ENCODE measurements at regions not wholly inside any gene's neighbourhood (a gene's known extent, or its start where the extent isn't known, plus 50 kb on each side); places are given as distances from the start of the nearest gene placed in this dataset.
A peak's percentile ranks its signal among the peaks of the same experiment; 100 is the strongest.

GRCh38 chr12:93981411-93981810, 167.0 kb upstream of the PLXNC1 start:
- no peaks in the 10 kb centered on the region for H3K27me3 ChIP-seq (ENCODE audit: insufficient read depth, low read length, poor library complexity)
- H3K9me3 ChIP-seq (ENCODE audit: insufficient read depth, low read length, severe bottlenecking) = no peaks in the 10 kb centered on the region
- H3K9ac ChIP-seq (ENCODE audit: low read depth, low read length) = peak overlapping the region; percentile 52
- H3K4me2 ChIP-seq (ENCODE audit: insufficient read depth, low read length) = 0 out of 2 replicates have a peak overlapping the region, but pooled peaks have one; percentile 4
- H3K79me2 ChIP-seq (ENCODE audit: insufficient read depth, low read length) = no peaks in the 10 kb centered on the region
- H3K36me3 ChIP-seq (ENCODE audit: insufficient read depth, low read length) = no peaks in the 10 kb centered on the region
- peaks cover 75% of the 10 kb centered on the region for H3K4me1 ChIP-seq (ENCODE audit: insufficient read depth, low read length)
- peak overlapping the region; percentile 93 for H3K27ac ChIP-seq (ENCODE audit: low read length)
- no peak overlapping the region for H3K4me3 ChIP-seq (ENCODE audit: low read depth in 1 of 2, low read length in 2 of 2)
- no peaks in the 10 kb centered on the region for H4K20me1 ChIP-seq (ENCODE audit: insufficient read depth, low read length)
- H2AFZ ChIP-seq (ENCODE audit: low read depth, low read length) = no peak overlapping the region; the same call in 1 of the 2 replicates
- no peak for ATAC-seq (ENCODE audit: insufficient read depth, low read depth)
- TF ChIP-seq CTCF (IDR thresholded peaks at IDR 0.05; ENCODE audit: borderline replicate concordance, extremely low read depth, low read length, poor library complexity, severe bottlenecking) = no peak
- TF ChIP-seq EZH2 (IDR thresholded peaks at IDR 0.05; ENCODE audit: borderline replicate concordance, low read depth, low read length, severe bottlenecking) = no peak
- DNase-seq = no peak

GRCh38 chr12:93982771-93983315, 165.5 kb upstream of the PLXNC1 start:
- Histone ChIP-seq H3K79me2 (ENCODE audit: insufficient read depth, low read length) (no peaks in the 10 kb centered on the region), H3K27me3 (ENCODE audit: insufficient read depth, low read length, poor library complexity) (no peaks in the 10 kb centered on the region), H4K20me1 (ENCODE audit: insufficient read depth, low read length) (no peaks in the 10 kb centered on the region), H3K27ac (ENCODE audit: low read length) (peak overlapping the region; percentile 93), H3K4me1 (ENCODE audit: insufficient read depth, low read length) (peaks cover 75% of the 10 kb centered on the region), H3K4me3 (ENCODE audit: low read depth in 1 of 2, low read length in 2 of 2) (peak overlapping the region in 1 of 2 experiments; percentile 42; a peak in 2 of 4 replicates), H3K9me3 (ENCODE audit: insufficient read depth, low read length, severe bottlenecking) (peaks cover 3% of the 10 kb centered on the region), H3K36me3 (ENCODE audit: insufficient read depth, low read length) (no peaks in the 10 kb centered on the region), H3K4me2 (ENCODE audit: insufficient read depth, low read length) (peak overlapping the region; percentile 57), H2AFZ (ENCODE audit: low read depth, low read length) (peak overlapping the region; percentile 46), H3K9ac (ENCODE audit: low read depth, low read length) (peak overlapping the region; percentile 52)
- TF ChIP-seq EZH2 (IDR thresholded peaks at IDR 0.05; ENCODE audit: borderline replicate concordance, low read depth, low read length, severe bottlenecking) = no peak
- peak; percentile 48 for TF ChIP-seq CTCF (IDR thresholded peaks at IDR 0.05; ENCODE audit: borderline replicate concordance, extremely low read depth, low read length, poor library complexity, severe bottlenecking)
- peak; percentile 86 for ATAC-seq (ENCODE audit: insufficient read depth, low read depth)
- peak; percentile 88 for DNase-seq

GRCh38 chr12:93984005-93984404, 164.4 kb upstream of the PLXNC1 start:
- Histone ChIP-seq H3K36me3 (ENCODE audit: insufficient read depth, low read length) (no peaks in the 10 kb centered on the region), H4K20me1 (ENCODE audit: insufficient read depth, low read length) (no peaks in the 10 kb centered on the region), H3K9ac (ENCODE audit: low read depth, low read length) (peak overlapping the region; percentile 52), H3K4me2 (ENCODE audit: insufficient read depth, low read length) (peak overlapping the region; percentile 57), H3K79me2 (ENCODE audit: insufficient read depth, low read length) (no peaks in the 10 kb centered on the region), H3K27ac (ENCODE audit: low read length) (peak overlapping the region; percentile 93), H3K27me3 (ENCODE audit: insufficient read depth, low read length, poor library complexity) (no peaks in the 10 kb centered on the region), H3K4me1 (ENCODE audit: insufficient read depth, low read length) (peaks cover 64% of the 10 kb centered on the region), H3K9me3 (ENCODE audit: insufficient read depth, low read length, severe bottlenecking) (peaks cover 3% of the 10 kb centered on the region), H2AFZ (ENCODE audit: low read depth, low read length) (peak overlapping the region; percentile 46), H3K4me3 (ENCODE audit: low read depth in 1 of 2, low read length in 2 of 2) (peak overlapping the region in 1 of 2 experiments; percentile 42; a peak in 2 of 4 replicates)
- ATAC-seq (ENCODE audit: insufficient read depth, low read depth) = no peak
- no peak for TF ChIP-seq CTCF (IDR thresholded peaks at IDR 0.05; ENCODE audit: borderline replicate concordance, extremely low read depth, low read length, poor library complexity, severe bottlenecking)
- no peak for DNase-seq

All from DND-41 (cell line).